Suppressor macrophage (primary cell): ENCODE measurements at regions not wholly inside any gene's neighbourhood (a gene's known extent, or its start where the extent isn't known, plus 50 kb on each side); places are given as distances from the start of the nearest gene placed in this dataset.
A peak's percentile ranks its signal among the peaks of the same experiment; 100 is the strongest.
"Not testable (repeated sequence)": the region's sequence is repeated elsewhere in the genome, so short reads cannot be mapped to it uniquely, and the experiment has no call there.

Experiments
- DNase-seq, 4 experiments: peaks; one replicate each; pipeline ENCODE4 v3.0.0-alpha.2; 2020 to 2022

DNA sequence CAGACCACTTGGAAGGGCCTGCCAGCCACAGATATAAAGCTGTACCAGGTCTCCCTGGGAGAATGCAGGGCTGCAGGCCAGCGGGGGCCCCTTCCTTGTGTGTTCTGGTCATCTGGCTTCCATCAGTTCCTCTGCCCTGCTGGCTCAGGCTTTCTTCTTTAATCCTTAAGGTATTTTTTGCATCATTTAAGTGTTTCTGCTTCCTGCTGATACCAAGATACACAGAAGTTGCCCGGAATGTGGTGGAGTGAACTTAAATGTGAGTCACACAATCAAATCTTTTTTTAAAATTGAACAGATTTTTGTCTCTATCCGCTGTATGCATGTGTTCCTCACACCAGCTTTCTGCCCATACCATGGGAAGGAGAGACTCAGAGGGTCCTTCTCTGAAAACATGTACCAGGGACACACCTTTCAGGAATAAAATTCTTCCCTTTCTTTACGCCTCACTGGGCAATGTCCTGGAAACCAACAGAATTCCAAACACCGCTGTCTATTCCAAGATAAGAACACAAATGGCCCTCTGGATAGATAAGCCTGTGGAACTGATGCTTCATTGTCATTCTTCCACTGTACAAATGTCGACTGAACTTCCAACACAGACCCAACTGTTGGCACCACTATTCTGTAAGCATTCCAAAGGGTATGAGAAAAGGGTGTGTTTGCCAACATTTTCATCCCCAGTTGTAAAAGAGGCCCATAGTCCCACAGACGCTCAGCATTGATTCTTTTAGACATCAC lies 206.2 kb upstream of the MYLIP start:
- DNase-seq, result no peak

DNA sequence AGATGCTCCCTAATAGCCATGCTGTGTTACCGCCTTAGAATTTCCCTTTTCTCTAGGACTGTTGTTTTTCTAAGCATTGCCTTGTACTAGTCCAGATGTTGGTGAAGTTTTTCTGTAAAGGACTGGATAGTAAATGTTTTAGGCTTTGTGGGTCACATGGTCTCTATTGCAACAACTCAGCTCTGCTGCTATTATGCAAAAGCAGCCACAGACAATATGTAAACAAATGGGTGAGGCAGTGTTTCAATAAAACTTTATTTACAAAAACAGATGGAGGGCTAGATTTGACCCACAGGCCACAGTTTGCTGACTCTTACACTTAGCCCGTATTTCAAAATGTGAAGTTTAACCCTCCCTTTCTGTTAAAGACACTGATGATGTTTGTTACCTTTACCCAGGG lies 207.6 kb upstream of the MYLIP start:
- peak in 1 of 4 experiments; percentile 41 for DNase-seq

DNA sequence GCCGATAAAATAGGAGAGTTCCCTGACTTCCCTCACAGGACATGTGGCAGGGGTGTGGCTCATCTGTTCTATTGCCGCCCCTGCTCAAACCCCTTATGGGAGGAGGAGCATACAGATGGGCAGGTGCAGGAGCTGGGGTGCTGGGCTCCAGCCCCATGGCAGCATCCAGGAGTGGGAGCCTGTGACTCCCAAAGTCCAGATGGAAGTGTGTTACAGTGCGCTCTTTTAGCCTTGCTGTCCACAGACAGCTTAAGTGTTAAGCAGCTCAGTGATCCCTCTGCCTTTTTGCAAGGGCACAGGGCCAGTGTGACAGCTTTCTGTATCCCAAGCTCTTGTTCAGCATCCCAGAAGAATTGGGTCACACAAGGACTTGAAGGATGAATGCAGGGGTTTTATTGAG lies 212.3 kb upstream of the MYLIP start:
- no peak for DNase-seq

DNA sequence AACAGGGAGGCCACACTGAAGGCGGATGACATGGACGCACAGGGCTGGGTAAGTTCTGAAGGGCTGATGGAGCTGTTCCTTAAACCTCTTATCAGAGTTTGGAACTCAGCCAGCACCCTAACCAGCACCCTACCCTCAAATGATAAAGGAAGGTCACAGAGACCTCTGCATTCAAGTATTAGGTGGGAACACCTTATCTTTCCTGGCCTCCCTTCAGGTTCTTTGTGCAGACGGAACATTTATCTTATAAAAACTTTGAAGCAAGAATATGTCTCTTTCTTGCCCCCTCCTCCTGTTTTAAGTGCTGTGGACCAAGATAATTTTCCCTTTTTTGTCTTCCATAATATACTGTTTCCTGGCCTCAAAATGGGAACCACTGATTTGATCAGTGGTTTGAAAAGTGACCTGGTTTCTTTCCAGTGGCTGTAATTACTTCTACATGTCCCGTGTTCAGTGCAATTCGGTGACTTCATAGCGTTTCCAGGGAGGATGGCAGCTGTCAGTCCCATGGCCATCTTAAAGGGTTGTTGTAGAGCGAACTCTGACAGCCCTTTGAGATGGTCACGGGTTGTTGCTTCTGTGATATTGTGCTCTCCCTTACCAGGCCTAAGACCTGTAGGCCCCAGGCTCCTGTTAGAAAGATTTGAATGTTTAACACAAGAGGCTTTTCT lies 213.2 kb upstream of the MYLIP start:
- DNase-seq, result no peak

DNA sequence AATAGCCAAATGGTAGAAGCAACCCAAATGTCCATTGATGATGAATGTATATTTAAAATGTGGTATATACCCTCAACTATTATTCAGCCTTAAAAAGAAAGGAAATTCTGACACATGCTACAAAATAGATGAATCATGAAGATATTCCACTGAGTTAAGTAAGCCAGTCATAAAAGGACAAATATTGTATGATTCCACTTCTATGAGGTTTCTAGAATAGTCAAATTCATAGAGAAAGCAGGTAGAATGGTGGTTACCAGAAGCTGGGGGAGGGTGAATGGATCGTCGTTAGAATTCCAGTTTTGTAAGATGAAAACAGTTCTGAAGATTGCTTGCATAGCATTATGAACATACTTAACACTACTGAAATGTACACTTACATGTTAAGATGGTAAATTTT lies 214.3 kb upstream of the MYLIP start:
- DNase-seq, result no peak

DNA sequence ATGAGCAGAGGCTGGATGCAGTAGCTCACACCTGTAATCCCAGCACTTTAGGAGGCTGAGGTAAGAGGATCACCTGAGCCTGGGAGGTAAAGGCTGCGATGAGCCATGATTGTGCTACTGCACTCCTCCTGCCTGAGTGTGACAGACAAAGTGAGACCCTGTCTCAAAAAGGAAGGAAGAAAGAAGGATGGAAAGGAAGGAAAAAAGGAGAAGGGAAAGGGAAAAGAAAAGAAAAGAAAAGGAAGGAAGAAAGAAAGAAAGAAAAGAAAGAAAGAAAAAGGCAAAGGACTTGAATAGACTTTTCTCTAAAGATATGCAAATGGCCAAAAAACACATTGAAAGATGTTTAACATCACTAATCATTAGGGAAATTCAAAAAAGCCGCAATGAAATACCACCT lies 215.3 kb upstream of the MYLIP start:
- DNase-seq, result no peak

DNA sequence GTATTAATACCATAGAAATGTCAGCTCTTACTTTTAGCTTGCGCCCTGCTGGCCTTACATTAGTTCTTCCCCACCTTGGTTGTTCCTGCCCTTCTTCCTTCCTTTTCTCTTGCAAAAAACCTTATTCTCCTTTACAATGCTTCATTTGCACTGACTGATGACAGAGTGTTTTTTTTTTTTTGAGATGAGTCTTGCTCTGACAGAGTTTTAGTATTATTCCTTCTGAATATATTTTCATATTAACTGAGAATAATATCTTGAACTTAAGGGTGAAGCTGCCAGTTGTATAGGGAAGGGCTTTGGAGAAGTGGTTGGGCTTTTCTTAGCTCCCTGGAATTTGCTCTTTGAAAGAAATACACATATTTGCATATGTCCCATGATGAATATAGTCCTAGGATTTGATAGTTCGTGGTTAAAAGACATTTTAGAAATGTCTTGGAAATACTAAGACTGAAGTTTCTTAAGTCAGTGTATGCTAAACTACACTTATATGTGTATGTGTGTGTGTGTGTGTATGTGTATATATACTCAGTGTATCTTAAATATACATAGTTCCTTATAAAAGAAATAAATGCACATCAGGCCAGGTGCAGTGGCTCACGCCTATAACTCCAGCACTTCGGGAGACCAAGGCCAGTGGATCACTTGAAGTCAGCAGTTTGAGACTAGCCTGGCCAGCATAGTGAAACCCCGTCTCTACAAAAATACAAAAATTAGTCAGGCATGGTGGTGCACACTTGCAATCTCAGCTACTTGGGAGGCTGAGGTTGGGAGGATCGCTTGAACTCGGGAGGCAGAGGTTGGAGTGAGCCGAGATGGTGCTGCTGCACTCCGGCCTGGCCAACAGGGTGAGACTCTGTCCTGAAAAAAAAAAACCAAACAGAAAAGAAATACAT lies 216.1 kb upstream of the MYLIP start:
- DNase-seq, result peak in 1 of 4 experiments; percentile 41

DNA sequence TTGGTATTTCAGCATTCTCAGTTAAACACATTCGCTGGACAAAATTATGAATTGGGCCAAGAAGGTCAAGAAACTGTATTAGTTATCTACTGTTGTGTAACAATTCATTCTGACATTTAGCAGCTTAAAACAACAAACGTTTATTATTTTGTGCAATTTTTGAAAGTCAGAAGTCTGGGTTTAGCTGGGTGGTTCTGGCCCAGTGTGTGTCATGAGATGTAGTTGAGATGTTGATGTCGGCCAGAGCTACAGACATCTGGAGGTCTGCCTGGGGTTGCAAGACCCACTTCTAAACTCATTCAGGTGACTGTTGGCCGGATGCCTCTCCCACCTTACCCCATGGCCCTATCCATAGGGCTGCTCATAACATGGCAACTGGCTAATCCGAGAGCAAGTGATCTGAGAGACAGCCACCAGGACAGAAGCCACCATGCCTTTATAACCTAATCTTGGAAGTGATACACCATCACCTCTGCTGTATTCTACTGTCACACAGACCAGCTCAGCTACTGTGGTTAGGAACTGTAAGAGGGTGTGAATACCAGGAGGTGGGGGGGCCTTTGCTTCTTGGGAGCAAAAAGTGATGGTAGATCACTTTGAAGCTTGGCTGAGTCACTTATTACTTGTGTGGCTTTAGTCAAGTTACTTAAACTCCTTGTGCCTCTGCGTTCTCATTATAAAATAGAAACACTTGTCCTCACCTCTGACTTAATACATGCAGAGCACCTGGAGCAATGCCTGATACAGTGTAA lies 217.0 kb upstream of the MYLIP start:
- DNase-seq, result no peak

DNA sequence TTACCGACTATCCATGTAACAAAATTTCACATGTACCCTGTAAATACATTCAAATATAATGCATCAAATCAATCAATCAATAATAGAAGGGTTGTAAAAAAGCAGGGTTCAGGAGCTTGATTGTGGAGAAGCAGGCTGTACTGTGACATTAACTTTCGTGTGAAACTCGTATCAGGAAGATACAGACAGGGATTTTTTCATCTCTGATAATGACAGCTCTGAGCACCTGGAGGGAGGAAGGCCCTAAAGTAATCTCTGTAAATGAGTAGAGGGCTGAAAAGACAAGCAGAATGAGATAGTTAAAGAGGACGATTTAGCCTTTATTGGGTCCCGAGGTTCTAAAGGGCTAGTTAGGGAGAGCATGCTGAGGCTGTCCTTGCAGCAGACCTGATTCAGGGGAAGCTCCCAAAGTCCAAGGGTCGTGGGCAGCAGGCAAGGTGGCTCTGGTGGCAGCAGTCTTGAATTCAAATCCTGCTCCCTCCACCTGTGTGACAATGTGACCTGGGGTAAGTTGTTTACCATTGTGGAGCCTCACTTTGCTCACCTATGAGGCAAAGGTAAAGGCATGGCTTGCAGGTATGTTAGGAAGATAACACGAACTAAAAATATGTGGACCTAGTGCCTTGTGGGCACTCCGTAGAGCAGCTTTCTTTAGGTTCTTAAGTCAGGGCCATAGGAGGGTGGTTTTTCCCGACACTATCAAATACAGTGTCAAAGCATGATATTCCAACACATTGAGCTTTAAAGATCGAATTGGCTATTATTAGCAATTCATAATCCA lies 219.4 kb upstream of the MYLIP start:
- no peak for DNase-seq

DNA sequence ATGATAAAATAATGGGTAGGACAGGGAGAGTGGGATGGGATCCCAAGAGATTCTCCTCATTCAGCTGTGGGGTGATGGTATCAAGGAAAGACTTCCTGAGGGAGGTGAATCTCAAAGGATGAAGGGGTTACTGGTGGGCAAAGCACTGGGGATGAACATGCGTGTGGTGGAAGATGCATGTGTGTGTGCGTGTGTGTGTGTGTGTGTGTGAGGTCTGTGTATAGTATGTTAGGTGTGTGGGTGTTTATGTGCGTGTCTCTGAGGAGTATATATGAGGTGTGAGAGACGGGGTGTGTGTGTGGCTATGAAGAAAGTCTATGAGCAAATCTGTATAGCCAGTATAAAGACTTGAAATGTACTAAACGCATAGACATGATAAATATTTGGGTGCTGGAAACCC lies 220.0 kb upstream of the MYLIP start:
- no peak for DNase-seq

DNA sequence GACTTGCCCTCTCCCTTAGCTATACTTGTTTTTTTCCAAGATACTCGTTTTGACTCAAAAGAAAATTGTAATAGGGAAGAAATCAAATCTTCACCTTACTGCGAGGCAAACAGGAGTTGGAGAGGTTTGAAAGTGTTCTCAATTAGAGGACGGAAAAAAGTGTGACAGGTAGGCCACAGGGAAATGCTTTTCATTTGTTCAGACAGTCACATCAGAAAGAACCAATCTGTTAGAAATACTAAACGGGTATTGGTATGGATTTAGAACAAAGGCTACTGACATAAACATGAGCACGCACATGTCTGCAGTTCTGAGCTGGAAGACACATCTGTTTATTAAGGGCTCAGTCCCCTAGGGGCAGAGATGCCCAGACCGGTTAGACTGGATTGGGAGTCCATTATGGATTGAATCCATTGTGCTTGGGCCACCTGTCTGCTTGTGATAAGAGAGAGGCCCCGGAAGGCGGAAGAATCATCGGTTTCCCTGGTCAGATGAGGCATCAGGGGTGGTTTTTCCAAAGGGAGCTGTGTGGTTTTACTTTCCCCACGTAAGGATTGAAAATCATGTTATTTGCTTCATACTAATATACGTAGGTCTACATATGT lies 220.9 kb upstream of the MYLIP start:
- DNase-seq, result no peak

DNA sequence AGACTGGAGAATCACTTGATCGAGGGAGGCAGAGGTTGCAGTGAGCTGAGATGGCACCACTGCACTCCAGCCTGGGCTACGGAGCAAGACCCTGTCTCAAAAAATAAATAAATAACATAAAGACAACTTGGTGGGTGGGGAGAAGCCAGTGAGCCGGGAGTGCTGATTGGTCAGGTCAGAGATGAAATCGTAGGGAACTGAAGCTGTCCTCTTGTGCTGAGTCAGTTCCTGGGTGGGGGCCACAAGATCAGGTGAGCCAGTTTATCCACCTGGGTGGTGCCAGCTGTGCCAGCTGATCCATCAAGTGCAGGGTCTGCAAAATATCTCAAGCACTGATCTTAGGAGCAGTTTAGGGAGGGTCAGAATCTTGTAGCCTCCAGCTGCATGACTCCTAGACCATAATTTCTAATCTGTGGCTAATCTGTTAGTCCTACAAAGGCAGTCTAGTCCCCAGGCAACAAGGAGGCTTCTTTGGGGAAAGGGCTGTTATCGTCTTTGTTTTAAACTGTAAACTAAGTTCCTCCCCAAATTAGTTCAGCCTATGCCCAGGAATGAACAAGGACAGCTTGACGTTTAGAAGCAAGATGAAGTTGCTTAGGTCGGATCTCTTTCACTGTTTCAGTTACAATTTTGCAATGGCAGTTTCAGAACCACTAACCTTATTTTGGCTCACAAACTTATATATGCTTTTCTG lies 221.5 kb upstream of the MYLIP start:
- DNase-seq, result not testable (repeated sequence)

DNA sequence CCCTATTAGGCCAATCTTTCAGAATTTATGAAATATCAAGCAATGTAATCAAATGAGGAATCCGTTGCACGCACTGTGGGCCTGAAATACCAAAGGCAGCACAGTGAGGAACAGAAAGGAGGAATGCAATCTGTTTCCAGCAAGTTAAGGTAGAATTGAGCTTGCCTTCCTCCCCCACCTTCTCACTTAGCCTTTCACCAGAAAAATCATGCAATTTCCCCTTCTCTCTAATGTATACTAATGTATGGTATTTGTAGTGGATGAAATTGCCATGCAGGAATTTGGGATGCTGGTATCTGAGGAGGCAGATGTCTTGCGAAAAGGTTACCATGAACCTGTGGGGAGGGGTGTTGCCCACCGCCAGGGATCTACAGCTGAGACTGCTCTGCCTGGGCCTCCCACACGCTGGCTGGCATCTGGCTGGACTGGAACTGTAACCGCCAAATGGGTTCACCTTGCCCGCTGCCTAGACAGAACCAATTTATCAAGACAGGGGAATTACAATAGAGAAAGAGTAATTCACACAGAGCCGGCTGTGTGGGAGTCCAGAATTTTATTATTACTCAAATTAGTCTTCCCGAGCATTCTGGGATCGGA lies 222.4 kb upstream of the MYLIP start:
- peak in 3 of 4 experiments; percentile 33 to 45 (median 35) for DNase-seq

DNA sequence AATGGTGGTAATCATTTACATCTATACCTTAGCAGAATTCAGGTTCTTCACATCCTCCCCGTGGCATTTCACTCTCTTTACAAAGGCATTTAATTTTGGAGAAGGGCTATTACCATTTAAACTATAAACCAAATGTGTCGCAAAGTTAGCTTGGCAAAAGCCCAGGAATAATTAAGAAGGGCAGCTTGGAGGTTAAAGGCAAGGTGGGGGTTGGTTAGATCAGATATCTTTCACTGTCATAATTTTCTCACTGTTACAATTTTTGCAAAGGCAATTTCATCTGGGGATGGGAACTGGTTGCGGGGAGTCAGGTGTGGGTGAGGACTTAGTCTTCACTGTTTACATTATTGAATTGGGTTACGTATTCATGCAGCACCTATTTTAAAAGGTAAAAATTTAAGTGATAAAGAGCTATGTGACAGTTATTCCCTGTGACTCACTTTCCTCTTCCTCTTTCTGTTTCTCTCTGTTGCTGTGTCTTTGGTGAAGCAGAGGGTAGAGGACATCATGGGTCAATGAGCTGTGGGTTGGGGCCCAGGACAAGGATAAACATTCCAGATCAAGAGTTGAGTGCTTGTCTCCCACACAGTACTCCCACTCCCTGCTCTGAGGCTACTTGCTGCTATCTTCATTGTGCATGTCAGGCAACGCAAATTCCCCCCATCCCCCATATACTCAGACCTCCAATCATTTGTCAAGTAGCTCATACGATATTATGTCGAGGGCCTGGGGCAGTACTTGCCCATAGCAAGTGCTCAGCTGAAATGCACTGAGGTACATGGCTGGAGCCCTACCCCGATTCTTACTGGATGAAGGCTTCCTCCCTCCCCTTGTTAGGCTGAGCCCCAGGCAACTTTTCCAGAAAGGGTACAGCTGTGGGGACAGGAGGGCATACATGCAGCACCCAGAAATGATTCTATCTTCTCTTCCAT lies 223.1 kb upstream of the MYLIP start:
- peak; percentile 65 to 83 (median 79) for DNase-seq

DNA sequence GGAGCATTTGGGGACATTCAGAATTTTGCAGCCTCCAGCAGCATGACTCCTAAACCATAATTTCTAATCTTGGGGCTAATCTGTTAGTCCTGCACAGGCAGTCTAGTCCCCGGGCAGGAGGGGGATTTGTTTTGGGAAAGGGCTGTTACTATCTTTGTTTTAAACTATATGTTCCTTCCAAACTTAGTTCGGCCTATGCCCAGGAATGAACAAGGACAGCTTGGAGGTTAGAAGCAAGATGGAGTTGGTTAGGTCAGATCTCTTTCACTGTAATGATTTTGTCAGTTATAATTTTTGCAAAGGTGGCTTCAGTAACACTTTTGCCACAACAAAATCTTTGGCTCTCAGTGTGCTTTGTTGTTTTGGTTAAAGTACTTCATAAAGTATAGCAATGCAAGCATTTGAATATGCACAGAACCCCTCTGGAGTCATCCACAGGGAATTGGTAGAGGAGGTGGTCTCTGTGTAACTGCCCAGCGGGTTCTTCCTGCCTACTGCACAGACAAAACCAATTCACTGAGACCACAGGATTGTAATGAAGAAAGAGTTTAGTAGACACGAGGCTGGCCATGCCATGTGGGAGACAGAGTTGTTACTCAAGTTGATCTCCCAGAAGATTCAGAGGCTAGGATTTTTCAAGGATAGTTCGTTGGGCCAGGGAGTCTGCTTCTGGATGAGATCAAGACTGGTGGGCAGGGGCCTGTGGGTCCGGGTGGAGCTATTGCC lies 224.1 kb upstream of the MYLIP start:
- DNase-seq, result peak in 3 of 4 experiments; percentile 21 to 30 (median 26)

DNA sequence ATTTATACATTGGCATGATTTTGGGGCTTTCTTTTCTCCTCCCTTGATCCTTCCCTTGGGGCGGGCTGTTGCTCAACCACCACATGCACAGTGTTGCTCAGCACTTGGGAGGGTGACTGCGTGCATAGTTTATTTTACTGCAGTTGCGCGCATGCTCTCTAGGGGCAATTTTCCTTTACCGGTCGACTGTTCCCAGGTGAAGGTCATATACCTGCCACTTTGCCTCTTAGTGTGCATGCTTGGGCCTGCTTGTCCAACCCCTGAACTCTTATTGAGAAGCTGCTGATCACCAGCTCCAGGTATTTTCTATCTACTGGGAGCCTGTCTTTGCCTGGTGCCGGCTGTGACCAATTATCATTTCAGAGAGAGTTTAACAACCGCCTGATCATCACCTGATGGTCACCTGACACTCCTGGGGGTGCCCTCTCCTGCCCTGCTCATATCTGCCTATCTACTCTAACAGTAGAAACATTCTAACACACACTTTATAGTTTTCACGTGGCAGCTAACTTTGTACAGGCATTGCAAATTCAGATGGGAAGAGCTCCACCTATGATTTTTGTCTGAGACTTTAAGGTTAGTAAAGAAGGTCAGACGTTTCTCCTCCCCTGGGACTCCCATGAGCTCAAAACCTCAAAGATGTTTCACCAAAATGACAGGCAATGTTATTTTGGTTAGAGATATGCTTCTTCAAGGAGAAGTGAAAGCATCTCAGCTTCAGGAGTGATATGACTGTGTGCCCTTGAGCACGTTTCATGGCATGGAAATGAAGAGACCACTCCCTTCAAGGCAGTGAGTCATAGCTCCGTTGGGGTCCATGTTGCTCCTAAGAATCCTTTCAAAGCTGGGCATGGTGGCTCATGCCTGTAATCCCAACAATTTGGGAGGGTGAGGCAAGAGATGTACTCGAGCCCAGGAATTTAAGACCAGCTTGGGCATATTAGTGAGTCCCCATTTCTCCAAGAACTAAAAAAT lies 227.5 kb upstream of the MYLIP start:
- DNase-seq, result peak; percentile 62 to 77 (median 75)

DNA sequence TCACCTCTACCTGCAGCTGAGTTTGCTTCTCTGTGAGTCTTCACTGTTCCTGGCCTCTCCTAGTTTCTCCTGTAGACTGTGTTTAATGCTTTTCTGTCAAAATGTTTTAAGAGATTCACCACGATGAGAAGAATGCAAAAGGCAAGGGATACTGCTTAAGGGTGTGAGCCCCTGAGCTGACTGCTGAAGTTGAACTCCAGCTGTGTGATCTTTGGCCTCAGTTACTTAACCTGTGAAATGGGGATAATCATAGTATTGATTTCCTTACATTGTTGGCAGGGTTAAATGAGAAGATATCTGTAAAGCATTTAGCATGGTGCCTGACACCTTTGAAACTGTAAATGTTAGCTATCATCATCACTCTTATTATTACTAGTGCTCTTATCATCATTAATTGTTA lies 230.2 kb upstream of the MYLIP start:
- DNase-seq, result no peak
